HG02938 (cell line): ENCODE measurements at regions not wholly inside any gene's neighbourhood (a gene's known extent, or its start where the extent isn't known, plus 50 kb on each side); places are given as distances from the start of the nearest gene placed in this dataset.

Experiments
- ATAC-seq: cut with Tn5 transposase; IDR thresholded peaks from one replicate; pipeline ENCODE4 v1.9.1; 2021; ENCODE audit warnings: mild to moderate bottlenecking, moderate library complexity; ENCODE audit not compliant: unreplicated experiment

GRCh38 chr6:4311976-4312860 is 176.8 kb upstream of the ECI2 start:
- ATAC-seq, result no peak

- no peak for ATAC-seq
Measured at GRCh38 chr6:4309540-4309939, 174.2 kb upstream of the ECI2 start.

GRCh38 chr6:4308364-4308763 is 173.0 kb upstream of the ECI2 start:
- ATAC-seq, result no peak

- ATAC-seq, result no peak
Measured at GRCh38 chr6:4304927-4305455, 169.6 kb upstream of the ECI2 start.

GRCh38 chr6:4303638-4304037 is 168.3 kb upstream of the ECI2 start:
- no peak for ATAC-seq

- ATAC-seq, result no peak
Measured at GRCh38 chr6:4302524-4302923, 167.1 kb upstream of the ECI2 start.

- ATAC-seq, result no peak
Measured at GRCh38 chr6:4301871-4302270, 166.5 kb upstream of the ECI2 start.

GRCh38 chr6:4300917-4301316 is 165.5 kb upstream of the ECI2 start:
- no peak for ATAC-seq

- no peak for ATAC-seq
Measured at GRCh38 chr6:4299476-4299875, 164.1 kb upstream of the ECI2 start.

GRCh38 chr6:4297348-4297747 is 162.0 kb upstream of the ECI2 start:
- no peak for ATAC-seq

GRCh38 chr6:4296552-4296951 is 161.2 kb upstream of the ECI2 start:
- ATAC-seq, result no peak

- no peak for ATAC-seq
Measured at GRCh38 chr6:4295783-4296155, 160.4 kb upstream of the ECI2 start.

- no peak for ATAC-seq
Measured at GRCh38 chr6:4295058-4295782, 159.8 kb upstream of the ECI2 start.

GRCh38 chr6:4294636-4295035 is 159.3 kb upstream of the ECI2 start:
- no peak for ATAC-seq

- ATAC-seq, result no peak
Measured at GRCh38 chr6:4291453-4292403, 156.4 kb upstream of the ECI2 start.

GRCh38 chr6:4289770-4290320 is 154.5 kb upstream of the ECI2 start:
- ATAC-seq, result no peak

GRCh38 chr6:4287811-4288244 is 152.5 kb upstream of the ECI2 start:
- ATAC-seq, result no peak

GRCh38 chr6:4287372-4287771 is 152.0 kb upstream of the ECI2 start:
- no peak for ATAC-seq

GRCh38 chr6:4282926-4283325 is 147.6 kb upstream of the ECI2 start:
- no peak for ATAC-seq
